HG02938 (cell line): ENCODE measurements at regions not wholly inside any gene's neighbourhood (a gene's known extent, or its start where the extent isn't known, plus 50 kb on each side); places are given as distances from the start of the nearest gene placed in this dataset.

Experiments used
- ATAC-seq: cut with Tn5 transposase; IDR thresholded peaks from one replicate; pipeline ENCODE4 v1.9.1; 2021; ENCODE audit warnings: mild to moderate bottlenecking, moderate library complexity; ENCODE audit not compliant: unreplicated experiment

DNA sequence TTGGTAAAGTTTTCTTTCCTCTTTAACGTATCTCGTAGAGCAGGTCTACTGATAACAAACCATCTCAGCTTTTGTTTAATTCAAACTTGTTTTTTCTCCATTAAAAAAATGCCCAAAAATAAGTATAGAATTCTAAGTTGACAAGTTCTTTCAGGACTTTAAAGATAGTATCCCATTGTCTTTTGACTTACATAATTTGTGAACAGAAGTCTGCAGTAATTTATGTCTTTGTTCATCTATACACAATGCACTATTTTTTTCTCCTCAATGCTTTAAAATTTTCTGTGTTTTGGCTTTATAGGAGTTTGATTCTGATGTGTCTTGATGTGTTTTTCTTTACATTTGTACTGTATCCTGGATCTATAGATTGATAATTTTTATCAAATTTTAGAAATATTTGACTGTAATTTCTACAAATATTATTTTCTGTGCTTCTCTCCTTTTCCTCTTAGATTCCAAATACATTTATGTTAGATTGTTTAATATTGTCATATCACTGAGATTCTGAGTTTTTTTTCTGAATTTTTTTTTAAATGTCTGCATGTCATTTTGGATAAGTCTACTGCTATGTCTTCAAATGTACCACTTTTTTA, 143.3 kb downstream of the FTCDNL1 start:
- no peak for ATAC-seq

DNA sequence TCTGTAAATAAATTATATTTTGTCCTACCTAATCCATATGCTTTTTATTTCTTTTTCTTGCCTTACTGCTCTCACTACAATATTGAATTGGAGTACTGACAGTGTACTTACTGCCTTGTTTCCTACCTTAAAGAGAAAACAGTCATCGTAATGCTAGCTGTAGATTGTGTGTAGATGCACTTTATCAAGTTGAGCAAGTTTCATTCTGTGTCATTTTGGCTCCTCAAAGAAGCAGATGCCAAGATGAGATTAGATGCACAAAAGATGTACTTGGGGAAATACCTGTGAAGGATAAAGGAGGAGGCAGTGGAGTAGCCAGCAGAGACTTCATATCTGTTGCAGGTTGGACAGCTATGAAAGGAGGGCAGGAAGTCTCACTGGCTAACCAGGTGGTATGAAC, 145.5 kb downstream of the FTCDNL1 start:
- no peak for ATAC-seq

DNA sequence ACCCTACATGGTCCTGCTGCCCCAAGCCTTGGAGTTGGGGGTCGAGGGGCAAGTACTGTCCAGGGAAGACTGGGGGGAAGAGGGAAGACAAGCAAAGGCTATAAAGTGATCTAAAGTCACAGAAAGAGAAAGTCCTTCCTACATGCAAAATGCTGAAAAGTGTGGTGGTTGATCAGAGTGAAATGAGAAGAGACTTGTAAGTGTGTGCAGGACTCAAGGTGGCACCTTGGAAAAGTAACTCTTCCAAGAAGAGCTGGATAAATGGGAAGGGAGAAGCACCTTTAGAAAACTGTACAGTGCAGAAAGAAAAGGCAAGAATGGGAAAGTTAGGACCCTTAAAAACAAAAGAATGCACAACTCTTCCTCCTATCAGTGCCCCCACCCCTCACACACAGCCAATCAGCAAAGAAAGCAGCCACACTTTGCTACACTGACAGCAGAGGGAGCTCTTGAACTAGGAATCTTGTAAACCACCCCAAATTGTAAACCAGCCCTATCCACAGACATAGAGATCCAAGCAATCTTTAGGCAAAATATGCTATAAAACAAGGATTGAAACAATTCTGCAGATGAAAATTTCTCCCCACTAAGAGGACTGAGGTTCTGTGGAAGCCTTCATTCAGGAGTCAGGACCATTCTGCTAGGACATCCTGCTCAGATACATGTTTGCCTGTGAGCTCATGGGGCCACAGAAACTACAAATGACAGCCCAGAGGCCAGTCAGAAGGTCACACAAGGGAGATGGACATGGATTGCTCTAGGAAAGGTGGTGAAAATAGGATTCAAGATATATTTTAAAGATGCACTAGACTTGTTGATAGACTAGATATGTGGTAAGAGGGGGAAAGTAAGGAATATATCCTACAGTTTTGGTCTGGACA, 146.4 kb downstream of the FTCDNL1 start:
- ATAC-seq, result peak; percentile 58

DNA sequence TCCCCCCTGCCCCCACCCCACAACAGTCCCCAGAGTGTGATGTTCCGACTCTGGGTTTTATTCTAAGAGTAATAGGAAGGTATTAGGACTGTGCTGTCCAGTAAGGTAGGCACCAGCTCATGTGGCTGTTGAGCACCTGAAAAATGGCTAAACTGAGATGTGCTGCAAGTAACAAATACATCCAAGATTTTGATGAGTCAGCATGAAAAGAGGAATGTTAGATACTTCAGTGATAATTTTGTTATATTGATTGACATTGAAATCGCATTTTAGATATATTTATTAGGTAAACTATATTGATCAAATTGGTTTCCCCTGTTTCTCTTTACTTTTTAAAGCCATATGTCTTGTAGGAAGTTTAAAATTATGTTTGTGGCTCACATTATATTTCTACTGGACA, 147.8 kb downstream of the FTCDNL1 start:
- no peak for ATAC-seq

DNA sequence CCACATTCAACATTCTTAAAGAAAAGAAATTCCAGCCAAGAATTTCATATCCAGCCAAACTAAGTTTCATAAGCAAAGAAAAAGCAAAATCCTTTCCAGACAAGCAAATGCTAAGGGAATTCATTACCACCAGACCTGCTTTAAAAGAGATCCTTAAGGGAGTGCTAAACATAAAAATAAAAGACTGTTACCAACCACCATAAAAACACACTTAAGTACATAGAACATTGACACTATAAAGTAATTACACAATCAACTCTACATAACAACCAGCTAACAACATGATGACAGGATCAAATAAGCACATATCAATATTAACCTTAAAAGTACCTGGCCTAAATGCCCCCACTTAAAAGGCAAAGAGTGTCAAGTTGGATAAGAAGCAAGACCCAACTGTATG, 153.5 kb downstream of the FTCDNL1 start:
- no peak for ATAC-seq

DNA sequence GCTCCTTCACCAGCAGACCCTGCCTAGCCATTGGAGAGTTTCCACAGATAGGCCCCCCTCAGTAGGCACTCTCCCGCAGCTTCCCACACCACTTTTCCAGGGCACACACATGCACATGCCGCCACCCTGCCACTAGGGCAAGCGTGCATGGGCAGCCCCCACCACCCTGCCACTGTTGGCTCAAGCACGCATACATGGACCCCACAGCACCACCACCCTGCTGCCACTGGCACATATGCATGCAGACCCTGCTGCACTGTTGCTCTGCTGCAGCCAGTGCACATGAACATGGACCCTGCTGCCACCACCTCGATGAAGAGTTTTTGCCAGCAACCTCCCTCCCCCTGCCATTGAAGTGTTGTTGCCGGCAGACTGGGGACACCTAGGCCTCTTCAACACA, 154.9 kb downstream of the FTCDNL1 start:
- no peak for ATAC-seq

DNA sequence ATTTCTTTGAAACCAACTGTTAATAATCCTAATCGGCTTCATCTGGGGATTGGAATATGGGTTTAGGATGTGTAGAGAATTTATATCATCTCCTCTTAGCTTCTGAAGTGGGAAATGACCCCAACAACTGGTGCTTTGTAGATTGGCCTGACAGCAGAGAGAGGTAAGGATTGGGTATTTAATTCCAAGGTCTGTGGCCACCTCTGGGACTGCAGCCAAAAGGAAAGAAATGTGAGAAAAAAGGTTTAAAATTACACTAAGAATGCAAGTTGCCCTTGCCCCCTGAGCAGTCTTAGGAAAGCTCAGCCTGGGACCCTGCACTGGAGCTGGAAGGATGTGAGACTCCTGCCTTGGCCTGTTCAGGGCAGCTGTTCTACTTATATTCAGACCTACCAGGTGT, 157.1 kb downstream of the FTCDNL1 start:
- ATAC-seq, result no peak

DNA sequence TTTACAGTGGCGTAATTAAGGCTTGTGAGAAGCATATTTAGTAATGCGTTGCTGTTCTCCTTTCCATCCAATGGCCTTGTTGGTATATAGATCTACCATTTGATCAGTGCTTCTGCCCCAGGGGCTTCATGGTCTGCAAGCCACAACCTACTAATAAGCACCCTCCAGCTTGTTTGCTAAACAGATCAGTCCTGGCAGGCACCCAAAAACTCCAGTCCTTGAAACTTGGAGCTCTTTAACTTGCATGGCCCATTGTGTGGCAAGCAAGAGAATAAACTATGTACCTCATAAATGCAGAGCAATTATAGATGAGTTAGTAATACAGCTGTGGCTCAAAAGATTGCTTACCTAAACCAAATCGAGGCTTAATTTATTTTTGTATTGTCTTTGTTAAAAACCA, 158.5 kb downstream of the FTCDNL1 start:
- no peak for ATAC-seq

DNA sequence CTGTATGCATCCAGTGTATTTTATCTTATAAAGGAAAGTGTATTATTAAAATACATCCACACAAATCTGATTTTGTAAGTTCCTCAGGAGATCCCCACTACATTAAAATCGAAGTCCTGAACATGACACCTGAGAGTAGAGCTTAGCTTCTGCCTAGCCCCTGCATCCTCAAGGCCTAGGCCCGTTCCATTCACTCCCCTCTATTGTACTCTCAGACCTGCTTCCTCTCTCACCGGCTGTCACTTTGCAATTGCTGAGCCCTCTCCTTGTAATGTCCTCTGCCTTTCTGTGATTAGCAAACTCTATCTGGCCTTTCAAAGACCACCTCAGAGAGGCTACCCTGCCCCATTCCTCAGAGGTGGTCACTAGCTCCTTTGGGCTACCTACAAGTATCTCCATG, 160.8 kb downstream of the FTCDNL1 start:
- no peak for ATAC-seq

DNA sequence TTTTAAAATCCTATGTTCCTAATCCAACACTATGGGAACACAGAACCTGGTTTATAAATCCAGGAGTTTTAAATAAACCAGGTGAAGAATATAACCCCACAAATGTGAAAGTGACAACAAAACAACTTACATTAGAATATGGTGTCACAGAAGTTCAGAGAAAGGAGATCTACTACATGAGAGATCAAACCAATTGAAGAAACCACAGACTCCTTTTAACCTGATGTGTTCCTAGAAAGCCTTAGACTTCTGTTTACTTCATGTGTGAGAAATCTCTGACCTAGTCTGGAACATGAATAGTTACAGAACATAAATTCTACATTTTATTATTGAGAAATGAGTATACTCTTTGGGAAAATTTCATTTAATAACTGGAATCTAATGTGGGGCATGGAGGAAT, 165.3 kb downstream of the FTCDNL1 start:
- no peak for ATAC-seq

DNA sequence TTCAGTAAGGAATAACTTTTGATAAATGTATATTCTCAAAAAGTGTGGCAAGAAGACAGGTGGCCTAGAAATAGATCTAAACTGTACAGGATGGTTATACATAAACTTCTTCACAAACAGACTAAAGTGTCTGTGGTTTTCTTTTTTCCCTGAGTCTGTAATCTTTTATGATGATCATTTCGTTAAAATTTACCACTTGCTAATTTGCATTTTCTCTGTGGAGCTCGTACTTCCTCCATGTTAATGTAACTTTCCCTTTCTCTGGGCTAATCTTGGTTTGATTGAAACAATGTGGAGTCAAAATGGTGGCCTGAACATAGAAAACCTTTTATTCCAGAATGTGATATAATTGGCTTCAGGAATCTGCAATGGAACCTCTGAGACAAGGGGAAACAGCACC, 166.2 kb downstream of the FTCDNL1 start:
- ATAC-seq, result no peak

DNA sequence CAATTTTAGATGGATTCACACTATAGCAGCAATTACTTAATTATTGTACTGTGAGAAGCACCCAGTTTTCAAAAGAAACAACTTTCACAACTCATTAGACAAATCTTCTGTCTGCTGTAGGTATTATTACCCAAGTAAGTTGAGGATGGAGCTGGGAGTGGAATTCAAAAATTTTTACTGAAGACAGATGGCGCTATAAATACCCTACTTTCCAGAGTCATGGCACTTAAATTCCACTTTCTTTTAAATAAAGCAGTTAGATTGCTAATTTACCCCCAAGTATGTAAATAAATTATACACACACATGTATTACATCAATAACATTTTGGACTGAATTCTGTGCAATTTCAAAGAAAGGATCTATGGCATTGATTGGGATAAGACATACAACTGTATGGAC, 166.8 kb downstream of the FTCDNL1 start:
- no peak for ATAC-seq

DNA sequence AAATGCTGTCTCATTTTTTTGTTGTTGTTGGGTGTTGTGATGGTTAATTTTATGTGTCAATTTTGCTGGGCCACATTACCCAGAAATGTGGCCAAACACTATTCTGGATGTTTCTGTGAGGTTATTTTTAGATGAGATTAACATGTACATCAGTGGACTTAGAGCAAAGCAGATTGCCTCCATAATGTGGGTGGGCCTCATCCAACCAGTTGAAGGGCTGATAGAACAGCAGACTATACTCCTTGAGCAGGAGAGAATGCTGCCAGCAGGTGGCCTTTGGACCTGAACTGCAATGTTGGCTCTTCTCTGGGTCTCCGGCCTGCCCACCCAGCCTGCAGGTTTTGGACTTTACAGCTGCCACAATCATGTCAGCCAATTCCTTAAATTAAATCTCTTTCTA, 169.0 kb downstream of the FTCDNL1 start:
- ATAC-seq, result no peak

DNA sequence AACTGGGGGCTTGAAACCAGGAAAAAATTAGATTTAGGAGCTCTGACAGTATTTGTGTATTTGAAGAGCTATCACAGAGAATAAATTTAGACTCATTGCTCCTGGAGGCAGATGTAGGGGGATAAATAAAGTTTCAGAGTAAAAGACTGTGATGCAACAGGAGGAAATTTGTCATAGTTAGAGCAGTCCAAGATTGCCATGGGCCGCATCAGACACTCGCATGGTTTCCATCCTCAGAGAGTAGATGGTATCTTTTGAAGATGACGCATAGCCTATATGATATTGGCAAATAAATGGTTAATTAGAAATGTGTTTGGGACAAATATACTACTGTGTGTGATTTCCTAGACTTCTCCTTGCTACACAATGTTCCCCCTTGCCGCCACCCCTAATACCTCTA, 170.5 kb downstream of the FTCDNL1 start:
- ATAC-seq, result no peak

DNA sequence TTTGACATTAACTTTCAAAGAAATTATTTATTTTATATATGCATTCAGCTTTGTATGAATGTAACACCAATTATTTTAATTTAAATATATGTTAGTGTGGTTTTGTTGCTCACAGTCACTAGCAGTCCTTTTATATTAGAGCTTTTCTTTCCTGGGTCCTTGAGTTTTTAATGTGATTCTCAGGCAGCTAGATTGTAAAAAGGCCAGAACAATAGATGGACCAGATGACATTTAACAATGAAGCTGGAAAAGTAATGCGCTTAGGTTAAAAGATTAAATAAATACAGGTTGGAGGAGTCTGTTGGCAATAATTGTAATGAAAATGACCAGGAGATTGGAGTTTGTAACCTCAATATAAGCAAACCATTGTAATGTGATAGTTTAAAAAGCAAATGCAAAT, 171.1 kb downstream of the FTCDNL1 start:
- no peak for ATAC-seq

DNA sequence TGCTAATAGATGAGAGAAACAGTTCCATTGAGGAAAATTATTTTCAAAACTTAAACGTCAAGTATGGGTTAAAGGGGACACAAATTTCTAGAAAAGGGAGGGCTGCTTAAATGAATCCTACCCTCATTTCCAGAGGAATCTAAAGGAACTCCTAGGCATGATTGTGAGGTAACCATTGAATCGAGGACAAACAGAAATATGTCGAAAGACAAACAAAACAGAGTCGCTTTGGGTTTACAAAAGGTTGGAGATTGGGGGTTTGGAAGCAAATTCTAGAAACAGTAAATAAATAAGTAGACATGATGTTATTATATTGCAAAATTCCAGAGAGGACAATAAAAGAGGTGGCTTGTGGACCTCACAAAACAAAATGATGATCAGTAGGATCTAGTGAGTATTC, 173.1 kb downstream of the FTCDNL1 start:
- ATAC-seq, result no peak

DNA sequence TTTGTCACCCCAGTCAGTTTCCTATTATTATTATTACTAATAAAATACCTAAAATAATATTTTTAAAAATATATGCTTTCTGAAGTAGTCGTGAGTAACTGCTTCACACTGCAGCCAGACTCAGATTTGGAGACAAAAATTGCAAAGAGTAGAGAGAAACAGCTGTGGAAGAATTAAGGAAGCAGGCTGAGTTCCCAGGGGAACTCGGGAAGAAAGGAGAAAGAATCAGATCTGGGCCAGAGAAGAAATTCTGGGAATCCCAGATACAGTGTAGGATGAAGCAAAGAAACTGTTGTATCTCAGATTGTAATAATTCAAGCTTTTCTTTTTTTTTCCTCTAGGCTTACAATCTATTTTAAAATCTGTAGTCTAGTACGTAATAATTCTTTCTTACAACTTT, 182.3 kb downstream of the FTCDNL1 start:
- ATAC-seq, result no peak

DNA sequence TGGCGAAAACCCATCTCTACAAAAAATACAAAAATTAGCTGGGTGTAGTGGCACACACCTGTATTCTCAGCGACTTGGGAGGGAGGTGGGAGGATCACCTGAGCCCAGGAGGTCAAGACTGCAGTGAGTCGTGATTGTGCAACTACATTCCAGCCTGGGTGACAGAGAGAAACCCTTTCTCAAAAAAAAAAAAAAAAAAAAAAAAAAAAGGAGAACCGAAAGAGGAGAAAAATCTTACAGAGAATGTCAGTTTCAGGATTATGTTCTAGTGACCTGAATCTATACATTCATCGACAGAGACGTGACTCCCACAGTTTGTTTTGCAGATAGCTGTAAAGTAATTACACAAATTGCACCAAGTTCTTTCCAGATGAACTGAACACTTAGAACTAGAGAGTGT, 187.8 kb downstream of the FTCDNL1 start:
- peak; percentile 69 for ATAC-seq

DNA sequence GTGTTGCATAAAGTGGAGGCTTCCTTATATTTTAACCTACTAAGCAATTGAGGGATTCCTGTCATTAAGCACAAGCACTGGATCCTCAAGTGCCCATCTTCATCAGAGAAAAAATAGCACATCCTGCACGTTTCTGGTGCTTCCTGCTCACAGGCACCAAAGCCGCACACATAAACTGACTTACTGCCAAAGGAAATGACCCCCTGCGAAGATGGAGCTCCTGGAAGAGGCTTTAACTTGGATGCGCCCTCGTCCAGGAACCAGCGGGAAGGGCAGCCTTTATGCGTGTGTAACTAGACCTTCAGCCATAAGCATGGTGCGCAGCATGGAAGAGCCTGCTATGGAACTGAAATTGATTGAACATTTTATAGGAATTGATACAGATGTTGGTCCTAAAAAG, 188.7 kb downstream of the FTCDNL1 start:
- no peak for ATAC-seq

DNA sequence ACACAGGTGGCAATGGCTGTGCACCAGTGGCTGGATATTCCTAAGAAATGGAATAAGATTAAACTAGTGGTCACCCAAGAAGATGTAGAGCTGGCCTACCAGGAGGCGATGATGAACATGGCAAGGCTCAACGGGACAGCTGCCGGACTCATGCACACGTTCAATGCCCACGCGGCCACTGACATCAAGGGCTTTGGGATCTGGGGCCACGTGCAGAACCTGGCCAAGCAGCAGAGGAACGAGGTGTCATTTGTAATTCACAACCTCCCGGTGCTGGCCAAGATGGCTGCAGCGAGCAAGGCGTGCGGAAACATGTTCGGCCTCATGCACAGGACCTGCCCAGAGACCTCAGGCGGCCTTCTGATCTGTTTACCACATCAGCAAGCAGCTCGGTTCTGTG, 190.8 kb downstream of the FTCDNL1 start:
- ATAC-seq, result no peak

DNA sequence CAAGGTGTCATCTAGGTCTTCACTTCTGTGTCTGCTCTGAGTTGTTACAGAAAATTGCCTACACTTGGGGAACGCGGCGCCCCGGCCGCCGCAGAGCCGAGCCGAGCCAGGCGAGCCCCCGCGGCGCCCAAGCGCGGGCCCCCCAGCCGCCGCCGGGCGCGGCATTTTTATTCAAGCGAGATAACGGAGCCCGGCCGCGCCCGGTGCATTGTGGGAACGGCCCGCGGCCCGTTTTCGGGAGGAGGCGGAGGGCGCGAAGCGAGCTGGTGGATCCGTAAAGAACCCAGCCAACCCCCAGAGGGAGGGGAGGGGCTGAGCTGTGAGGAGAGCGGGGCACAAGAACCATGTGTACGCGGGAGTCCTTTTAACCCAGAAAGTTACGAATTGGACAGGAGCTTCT, 191.8 kb downstream of the FTCDNL1 start:
- no peak for ATAC-seq

DNA sequence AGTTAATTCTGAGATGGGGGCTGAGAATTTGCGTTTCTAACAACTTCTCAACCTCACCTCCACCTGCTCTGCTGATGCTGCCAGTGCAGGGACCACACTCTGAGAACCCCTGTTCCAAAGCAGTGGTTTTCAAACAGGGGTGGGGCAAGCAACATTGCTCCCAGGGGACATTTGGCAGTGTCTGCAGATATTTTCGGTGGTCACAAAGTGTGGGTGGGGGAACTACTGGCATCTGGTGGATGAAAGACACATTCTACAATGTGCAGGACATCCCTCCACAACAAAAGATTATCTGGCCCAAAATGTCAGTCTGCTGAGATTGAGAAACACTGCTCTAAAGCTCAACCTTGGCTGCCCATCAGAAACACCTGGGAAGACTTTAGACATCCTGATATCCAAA, 188.7 kb upstream of the SATB2 start:
- peak; percentile 93 for ATAC-seq

DNA sequence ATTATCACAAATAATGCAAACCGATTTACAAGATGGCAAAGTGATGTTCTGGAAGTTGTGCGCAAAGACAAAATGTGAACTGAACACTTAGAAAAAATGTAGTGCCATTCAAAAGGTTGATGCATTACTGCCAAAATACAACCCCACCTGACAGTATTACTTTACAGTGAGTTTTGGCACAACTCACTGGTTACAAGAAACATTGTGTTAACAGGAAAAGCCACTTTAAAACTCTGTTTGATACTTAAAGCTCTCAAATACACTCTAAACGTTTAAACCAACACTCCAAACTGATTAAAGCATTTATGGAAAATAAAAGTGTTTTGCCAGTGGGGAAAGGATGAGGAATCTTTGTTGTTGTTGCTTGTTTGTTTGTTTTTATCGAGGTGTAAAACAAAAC, 173.4 kb upstream of the SATB2 start:
- ATAC-seq, result no peak
